ENCODE measurements at regions not wholly inside any gene's neighbourhood (a gene's known extent, or its start where the extent isn't known, plus 50 kb on each side); places are given as distances from the start of the nearest gene placed in this dataset.
"Not testable (repeated sequence)": the region's sequence is repeated elsewhere in the genome, so short reads cannot be mapped to it uniquely, and the experiment has no call there.

- Histone ChIP-seq H3K4me1 (ENCODE audit: insufficient read depth) (no peaks in the 10 kb centered on the region), H3K27me3 (ENCODE audit: insufficient read depth) (no peaks in the 10 kb centered on the region), H3K27ac (ENCODE audit: low read depth) (no peak overlapping the region), H3K79me2 (replicated peaks; ENCODE audit: insufficient read depth) (no peaks in the 10 kb centered on the region), H3K9me2 (ENCODE audit: insufficient read depth) (no peaks in the 10 kb centered on the region), H2AFZ (no peak overlapping the region), H3K4me3 (no peak overlapping the region), H3K36me3 (ENCODE audit: insufficient read depth) (no peaks in the 10 kb centered on the region), H4K20me1 (replicated peaks; ENCODE audit: insufficient read depth) (no peaks in the 10 kb centered on the region), H3K4me2 (no peak overlapping the region), H3F3A (replicated peaks; ENCODE audit: low read depth) (no peaks in the 10 kb centered on the region)
- H3K27ac Mint-ChIP-seq, result no peak overlapping the region
- ATAC-seq (no peak), DNase-seq (ENCODE audit: low spot score) (no peak)
- no peak overlapping the region for H3K4me3 Mint-ChIP-seq
- peaks cover 5% of the 10 kb centered on the region; the same call in 2 of the 3 replicates for H3K9me3 Mint-ChIP-seq
- no peaks in the 10 kb centered on the region for H3K36me3 Mint-ChIP-seq (ENCODE audit: low read depth)
- peaks cover 4% of the 10 kb centered on the region; the same call in 2 of the 3 replicates for H3K4me1 Mint-ChIP-seq
- no peaks in the 10 kb centered on the region for H3K27me3 Mint-ChIP-seq (ENCODE audit: insufficient read depth, low read depth, poor library complexity)
- no peak for TF ChIP-seq ZNF114 (CRISPR knock-in tag; IDR thresholded peaks at IDR 0.05)
- TF ChIP-seq ETS1 (IDR thresholded peaks at IDR 0.05), result no peak
- no peak for TF ChIP-seq ZNF462 (CRISPR knock-in tag; IDR thresholded peaks at IDR 0.05)
- no peak for TF ChIP-seq REST (IDR thresholded peaks at IDR 0.05; ENCODE audit: unreplicated experiment)
- no peak for TF ChIP-seq EZH2 (IDR thresholded peaks at IDR 0.05; ENCODE audit: low read depth, unreplicated experiment)
- no peak for TF ChIP-seq POLR2AphosphoS5 (IDR thresholded peaks at IDR 0.05; ENCODE audit: low read depth)
- TF ChIP-seq ZNF331 (CRISPR knock-in tag; IDR thresholded peaks at IDR 0.05; ENCODE audit: low read depth), result no peak
- no peak for TF ChIP-seq NANOG (IDR thresholded peaks at IDR 0.05; ENCODE audit: borderline replicate concordance)
These were observed 1258.0 kb upstream of the CDH9 start for GRCh38 chr5:28296254-28297013.

- ATAC-seq; H3F3A ChIP-seq (replicated peaks; ENCODE audit: low read depth); H3K27ac ChIP-seq (ENCODE audit: low read depth); H3K9me2 ChIP-seq (ENCODE audit: insufficient read depth); H3K36me3 Mint-ChIP-seq (ENCODE audit: low read depth); H3K79me2 ChIP-seq (replicated peaks; ENCODE audit: insufficient read depth); H3K4me1 ChIP-seq (ENCODE audit: insufficient read depth); H3K36me3 ChIP-seq (ENCODE audit: insufficient read depth); H3K9me3 Mint-ChIP-seq; DNase-seq (ENCODE audit: low spot score); H3K4me3 ChIP-seq; H3K4me1 Mint-ChIP-seq; H3K4me2 ChIP-seq; H3K4me3 Mint-ChIP-seq; H3K27ac Mint-ChIP-seq; H4K20me1 ChIP-seq (replicated peaks; ENCODE audit: insufficient read depth); H3K27me3 ChIP-seq (ENCODE audit: insufficient read depth); H3K27me3 Mint-ChIP-seq (ENCODE audit: insufficient read depth, low read depth, poor library complexity): not testable (repeated sequence)
- peak overlapping the region; percentile 78 for H2AFZ ChIP-seq
These were observed 1248.6 kb upstream of the CDH9 start for GRCh38 chr5:28287021-28287420.

Measured in GM23338 (cell line).